ENCODE measurements at regions not wholly inside any gene's neighbourhood (a gene's known extent, or its start where the extent isn't known, plus 50 kb on each side); places are given as distances from the start of the nearest gene placed in this dataset.
"Not testable (repeated sequence)": the region's sequence is repeated elsewhere in the genome, so short reads cannot be mapped to it uniquely, and the experiment has no call there.

DNA sequence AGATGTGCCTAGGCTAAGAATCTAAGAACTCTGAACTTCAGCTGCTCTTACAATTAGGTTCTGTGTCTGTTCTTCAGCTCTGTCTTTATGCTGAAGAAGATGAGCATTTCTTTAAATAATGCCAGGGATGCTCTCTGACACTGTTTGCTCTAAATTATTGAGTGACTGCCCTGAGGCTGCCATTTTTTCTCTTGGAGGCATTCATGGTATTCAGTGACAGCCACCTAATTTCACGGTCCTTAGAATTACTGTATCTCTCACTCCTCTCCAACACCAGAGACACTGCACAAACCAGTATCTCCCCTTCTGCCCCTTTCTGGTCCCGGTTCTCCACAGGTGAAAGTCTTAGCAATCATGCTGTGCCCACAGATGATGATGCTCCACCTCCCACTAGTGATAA lies 123.6 kb upstream of the MPHOSPH6 start:
- DNase-seq, result no peak

DNA sequence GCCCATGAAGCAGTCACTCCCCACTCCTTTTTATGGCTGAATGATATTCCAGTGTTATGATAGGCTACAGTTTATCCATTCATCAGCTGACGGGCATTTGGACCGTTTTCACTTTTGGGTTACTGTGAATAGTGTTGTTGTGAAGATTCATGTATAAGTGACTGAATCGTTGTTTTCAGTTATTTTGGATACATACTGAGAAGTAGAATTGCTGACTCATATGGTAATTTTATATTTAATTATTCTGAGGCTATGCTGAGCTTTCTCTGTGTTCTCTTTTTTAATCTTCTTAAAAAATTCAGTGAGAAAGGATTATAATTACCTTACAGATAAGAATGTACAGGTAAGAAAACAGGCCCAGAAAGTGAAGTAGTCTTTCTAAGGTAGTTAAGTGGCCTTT lies 117.9 kb upstream of the MPHOSPH6 start:
- no peak for DNase-seq

DNA sequence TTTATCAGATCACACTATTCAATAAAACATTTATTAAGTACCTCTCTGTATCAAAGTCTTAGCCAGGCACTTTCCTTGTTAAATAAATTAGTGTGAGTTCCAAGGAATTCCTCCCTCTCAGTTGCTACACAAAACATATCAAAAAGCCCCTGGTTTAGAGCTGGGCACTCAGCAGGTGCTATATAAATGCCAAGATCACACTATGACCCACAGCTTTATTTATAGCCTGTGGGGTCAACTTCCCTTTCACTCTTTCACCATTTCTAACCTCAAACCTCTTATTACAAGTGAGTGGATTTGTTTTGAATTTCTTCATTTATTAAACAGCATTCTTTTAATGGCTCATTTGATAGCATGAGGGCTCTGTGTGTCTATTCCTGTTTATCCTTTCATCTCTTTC lies 112.6 kb upstream of the MPHOSPH6 start:
- DNase-seq, result no peak

DNA sequence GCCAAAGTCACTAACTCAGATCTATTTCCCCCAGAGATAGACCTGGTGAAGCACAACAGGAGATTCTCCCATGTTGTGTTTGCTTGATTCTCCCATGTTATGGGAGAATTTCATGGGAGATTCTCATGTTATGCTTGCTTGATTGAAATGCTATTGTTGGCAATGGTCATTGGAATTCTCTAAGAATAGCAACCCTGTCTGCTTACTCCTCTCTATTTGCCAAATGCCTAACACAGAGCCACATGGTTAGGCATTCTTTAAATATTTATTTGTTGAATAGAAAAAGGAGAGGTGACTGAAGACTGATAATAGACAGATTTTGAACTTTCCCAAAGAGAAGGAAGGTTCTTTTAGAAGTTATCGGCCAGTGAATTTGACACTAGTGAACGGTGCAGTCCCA lies 111.5 kb upstream of the MPHOSPH6 start:
- DNase-seq, result no peak

DNA sequence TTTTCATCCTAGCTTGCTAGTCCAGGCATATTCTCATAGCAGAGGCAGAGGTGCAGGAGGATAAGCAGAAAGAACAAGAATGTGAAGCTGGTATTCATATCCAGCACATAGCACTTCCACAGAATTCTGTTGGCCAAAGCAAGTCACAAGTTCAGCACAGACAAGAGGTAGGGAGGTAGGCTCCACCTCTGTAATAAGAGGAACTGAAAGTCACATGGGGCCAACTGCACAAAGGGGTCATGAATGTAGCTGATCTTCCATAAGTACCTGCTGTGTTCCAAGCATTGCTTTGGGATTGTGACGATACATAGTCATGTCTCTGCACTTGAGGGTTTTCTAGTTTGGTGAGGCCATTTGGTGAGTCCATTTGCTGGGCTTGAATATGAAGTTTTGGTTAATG lies 110.8 kb upstream of the MPHOSPH6 start:
- DNase-seq, result no peak

DNA sequence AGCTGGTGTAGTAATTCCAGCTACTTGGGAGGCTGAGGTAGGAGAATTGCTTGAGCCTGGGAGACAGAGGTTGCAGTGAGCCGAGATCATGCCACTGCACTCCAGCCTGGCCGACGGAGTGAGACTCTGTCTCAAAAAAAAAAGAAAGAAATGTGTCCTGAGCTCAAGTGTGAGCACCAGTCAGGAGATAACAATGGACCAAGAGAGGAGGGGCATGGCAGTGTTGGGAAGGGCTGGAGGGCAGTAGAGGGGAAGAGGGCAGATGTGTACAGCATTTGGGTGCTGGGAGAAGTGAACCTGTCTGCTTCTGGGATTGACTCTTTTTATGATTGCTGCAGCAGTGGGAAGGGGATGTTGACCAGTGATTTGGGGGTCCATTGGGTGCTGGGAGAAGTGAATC lies 105.3 kb upstream of the MPHOSPH6 start:
- not testable (repeated sequence) for DNase-seq

DNA sequence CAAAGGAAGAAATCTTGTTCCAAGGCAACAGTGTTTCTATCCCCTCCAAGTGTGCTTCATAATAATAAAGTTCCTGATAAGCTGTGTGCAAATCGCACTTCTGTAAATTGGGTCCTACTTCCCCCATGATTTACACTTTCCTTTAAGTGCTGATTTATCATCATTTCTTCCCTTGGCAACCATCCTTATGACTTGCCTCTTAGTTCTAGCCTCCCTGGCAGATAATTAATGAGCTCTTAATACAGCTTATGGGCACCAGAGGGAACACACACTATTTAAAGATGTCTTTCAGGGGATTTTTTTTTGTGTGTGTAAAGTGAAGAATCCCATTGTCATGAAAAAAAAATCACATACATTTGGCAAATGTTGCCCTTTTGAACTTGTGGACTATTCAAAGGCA lies 101.6 kb upstream of the MPHOSPH6 start:
- no peak for DNase-seq

DNA sequence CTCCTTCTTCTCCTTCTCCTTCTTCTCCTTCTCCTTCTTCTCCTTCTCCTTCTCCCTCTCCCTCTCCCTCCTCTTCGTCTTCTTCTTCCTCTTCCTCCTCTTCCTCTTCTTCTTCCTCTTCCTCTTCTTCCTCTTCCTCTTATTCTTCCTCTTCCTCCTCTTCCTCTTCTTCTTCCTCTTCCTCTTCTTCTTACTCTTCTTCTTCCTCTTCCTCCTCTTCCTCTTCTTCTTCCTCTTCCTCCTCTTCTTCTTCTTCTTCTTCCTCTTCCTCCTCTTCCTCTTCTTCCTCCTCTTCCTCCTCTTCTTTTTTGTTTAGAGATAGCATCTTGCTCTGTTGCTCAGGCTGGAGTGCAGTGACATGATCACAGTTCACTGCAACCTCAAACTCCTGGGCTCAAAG lies 97.7 kb upstream of the MPHOSPH6 start:
- DNase-seq, result not testable (repeated sequence)

DNA sequence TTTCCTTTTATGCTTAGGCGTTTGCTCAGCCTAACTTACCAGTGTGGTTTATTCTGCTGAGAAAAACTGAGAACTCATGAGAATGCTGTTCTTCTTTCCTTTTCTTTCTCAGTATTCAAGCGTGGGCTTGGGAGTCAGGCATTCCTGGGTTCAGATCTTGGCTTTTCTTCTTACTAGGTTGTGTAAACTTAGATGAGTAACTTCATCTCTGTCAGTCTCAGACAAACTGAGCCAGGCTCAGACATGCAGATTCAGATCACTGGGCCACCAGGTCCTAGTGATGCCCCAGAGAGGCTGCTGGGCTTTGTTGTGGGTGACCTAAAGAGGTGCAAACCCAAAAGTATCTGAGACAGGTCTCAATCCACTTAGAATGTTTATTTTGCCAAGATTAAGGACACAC lies 95.8 kb upstream of the MPHOSPH6 start:
- DNase-seq, result no peak

DNA sequence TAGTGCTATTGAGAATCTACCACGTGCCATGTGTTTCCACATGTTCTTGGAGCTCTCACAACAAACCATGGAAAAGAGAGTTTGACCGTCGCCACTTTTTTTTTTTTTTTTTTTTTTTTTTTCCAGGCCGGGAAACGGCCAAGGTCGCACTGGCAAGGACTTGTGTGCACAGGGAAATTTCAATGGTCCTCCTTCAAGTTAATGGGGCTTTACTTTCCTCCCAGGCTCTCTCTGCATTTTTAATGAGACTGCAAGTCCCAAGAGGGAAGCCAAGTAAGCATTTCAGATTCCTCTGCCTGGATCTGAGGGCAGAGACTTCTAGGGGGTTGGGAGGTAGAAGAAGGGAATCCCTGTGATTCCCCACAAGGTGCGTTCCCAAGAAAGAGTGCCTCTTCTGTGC lies 94.7 kb upstream of the MPHOSPH6 start:
- DNase-seq, result no peak

DNA sequence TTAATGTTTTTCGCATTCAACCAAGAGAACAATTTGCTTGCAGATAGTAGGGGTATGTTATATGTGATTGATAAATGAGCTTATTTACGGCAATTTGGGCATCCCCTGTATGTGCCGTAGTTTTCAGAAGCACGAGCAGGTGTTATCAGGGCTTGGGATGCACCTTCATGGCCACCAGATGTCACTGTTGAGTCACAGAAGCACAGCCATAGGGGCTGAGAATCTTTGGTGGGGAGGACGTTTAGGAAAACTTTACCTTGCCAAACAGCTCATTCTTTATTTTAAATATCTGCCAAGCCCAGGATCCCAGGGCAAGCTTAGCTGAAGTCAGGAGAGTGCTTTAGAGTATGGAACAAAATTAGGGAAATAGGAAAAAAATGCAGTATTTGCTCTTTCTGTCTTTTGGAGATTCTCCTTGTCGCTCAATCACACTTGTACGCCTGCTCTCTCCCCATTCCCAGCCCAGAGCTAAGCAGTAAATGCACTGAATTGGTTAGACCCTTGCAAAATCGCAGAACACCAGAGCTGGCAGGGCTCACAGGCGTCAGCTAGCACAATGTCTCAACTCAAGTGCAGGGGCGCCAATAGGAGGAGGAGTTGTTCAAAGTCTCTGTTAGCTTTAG lies 93.6 kb upstream of the MPHOSPH6 start:
- peak; percentile 5 for DNase-seq

DNA sequence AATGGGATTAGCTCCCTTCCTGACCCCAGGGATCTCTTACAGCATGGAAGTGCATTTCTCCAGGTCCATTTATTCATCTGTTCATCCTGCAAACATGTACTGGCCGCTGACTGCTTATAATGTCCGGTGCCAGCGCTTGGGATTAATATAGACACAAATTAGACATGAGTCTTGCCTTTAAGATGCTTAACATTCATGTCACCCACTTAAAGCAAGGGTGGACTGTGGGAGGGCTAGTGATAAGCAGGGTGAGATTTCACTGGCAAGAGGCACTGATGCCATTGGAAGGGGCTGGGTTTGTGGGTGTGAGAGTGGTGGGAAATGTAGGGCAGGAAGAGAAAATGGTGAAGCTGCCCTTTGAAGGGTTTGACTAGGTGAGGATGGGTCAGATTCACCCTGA lies 92.2 kb upstream of the MPHOSPH6 start:
- no peak for DNase-seq

DNA sequence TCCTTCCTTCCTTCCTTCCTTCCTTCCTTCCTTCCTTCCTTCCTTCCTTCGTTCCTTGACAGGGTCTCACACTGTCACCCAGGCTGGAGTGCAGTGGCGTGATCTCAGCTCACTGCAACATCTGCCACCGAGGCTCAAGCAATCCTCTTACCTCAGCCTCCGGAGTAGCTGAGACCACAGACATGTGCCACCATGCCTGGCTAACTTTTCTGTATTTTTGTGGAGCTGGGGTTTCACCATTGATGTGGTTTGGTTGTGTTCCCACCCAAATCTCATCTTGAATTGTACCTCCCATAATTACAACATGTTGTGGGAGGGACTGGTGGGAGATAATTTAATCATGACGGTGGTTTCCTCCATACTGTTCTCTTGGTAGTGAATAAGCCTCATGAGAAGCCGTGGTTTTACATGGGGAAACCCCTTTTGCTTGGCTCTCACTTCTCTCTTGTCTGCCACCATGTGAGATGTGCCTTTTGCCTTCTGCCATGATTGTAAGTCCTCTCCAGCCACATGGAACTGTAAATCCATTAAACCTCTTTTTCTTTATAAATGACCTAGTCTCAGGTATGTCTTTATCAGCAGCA lies 90.3 kb upstream of the MPHOSPH6 start:
- no peak for DNase-seq

DNA sequence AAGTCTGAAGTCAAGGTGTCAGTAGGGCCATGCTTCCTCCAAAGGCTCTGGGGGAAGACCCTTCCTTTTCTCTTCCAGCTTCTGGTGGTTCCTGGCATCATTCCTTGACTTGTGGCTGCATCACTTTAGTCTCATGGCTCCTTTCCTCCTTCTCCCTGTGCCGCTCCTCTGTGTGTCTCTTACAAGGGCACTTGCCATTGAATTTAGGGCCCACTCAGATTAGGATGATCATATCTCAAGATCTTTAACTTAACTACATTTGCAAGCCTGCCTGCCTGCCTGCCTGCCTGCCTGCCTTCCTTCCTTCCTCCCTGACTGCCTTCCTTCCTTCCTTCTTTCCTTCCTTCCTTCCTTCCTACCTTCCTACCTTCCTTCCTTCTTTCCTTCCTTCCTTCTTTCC lies 89.7 kb upstream of the MPHOSPH6 start:
- DNase-seq, result no peak

DNA sequence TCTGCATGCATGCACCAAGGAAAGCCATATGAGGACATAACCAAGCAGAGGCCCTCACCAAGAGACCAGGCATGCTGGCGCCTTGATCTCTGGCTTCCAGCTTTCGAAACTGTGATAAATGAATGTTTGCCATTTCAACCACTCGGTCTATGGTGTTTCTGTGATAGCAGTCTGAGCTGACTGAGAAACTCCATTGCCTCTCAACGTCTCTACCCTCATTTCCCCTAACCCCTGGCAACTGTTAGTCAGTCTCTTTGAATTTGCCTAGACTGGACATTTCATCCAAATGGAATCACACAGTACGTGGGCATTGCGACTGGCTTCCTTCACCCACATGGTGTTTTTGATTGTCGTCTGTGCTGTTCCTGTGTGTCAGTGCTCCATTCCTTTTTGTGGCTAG lies 88.0 kb upstream of the MPHOSPH6 start:
- no peak for DNase-seq

DNA sequence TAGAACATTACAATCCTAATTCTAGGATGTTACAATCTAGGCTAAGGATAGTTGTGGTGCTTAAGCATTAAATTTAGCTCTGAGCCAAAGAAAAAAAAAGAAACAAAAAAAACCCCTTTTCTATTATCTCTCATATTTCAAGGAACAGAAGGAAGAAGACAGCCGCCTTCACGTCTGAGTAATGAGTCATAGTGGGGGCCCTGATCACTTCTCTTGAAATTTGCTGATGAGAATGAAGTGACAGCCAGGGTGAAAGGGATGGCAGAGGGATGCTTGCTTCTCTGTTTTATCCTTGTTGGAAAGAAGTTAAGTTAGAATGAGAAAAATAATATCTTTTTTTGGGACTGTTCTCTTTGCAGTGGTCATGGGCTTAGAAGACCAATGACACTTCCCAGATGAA lies 82.6 kb upstream of the MPHOSPH6 start:
- no peak for DNase-seq

DNA sequence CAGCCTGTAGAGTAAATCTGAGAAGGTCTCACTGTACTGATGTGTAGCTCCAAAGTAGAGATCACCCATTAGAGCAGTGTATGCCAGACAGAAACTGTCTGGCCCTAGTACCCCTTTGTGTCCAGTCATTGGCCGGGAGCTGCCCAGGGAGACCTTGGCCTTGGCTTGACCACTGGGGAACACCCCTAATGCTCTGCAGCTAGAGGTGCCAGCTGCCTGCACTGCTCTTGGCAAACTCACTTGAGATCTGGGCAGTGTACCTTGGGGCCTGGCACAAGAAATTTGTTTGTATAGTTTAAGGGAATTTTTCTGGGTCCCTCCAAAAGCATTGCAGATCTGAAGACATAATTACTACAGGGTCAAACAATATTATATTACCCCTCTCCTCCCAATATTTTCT lies 78.7 kb upstream of the MPHOSPH6 start:
- no peak for DNase-seq

DNA sequence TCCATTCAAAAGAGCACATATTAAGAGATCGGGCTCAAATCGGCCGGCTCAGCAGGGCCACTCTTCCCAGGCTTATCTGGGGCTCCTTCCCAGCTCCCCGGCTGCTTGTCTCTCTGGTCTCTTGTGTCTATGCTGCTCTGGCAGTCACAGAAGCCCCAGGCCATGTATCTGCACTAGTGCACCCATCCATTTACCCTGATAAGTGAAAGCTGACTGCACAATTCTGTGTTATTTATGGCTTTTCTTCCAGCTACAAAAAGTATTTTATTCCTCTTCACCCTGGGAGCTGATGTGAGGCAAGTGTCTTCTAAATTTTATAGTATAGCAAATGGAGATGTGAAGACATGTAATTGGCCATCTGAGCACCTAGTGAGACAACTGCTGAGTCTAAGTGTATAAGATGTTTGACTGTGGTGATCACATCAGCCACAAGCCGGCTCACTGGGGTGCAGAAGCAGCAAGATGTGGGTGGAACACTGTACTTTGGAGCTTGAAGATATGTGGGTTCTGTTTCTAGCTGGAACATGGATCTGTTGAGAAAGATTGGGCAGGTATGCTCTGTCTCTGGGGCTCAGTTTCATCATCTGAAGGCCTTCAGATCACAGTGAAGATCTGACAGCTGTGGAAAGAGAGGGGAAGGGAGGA lies 78.1 kb upstream of the MPHOSPH6 start:
- DNase-seq, result no peak

DNA sequence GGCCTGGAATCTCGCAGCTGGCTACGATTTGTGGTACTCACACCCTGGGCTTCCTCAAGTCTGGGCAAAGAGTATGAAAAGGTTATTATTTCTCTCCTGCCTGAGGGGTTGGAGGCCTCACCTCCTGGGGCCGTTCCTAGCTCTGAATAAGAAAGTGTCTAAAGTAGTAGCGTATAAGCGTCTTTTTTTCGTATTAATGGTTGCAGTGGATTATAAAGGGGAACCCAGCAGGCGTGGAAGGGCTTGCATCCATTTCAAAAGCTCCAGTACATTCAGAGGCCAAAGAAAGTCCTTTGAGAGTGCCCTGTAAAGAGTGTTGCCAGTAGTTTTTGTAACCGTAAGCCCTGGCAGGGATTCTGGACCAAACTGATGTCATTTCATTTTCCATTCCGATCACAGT lies 72.2 kb upstream of the MPHOSPH6 start:
- no peak for DNase-seq

DNA sequence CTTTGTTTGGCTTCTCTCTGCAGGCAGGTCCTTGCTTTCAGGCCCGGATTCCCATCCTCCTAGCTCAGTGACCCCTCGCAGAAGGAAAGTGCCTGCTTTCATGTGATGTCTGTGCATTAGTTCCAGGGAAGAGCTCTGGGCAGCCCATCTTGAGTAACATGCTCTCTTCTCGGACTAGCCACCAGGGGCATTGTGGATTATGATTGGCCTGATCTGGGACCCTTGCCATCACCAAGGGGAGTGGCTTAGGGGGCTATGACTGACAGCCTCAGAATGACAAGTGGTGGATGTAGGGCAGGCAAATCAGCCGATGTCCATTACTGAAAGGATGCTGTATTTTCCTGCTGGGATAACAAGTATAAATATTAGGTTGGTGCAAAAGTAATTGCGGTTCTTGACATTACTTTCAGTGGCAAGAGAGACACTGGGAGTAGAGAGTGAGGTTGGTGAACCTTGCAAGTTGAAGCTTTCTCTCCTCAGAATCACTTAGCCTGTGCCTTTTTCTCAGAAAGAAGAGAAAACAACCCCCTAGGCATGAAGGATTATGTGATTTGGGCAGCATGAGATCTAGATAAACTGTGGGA lies 71.5 kb upstream of the MPHOSPH6 start:
- DNase-seq, result no peak

DNA sequence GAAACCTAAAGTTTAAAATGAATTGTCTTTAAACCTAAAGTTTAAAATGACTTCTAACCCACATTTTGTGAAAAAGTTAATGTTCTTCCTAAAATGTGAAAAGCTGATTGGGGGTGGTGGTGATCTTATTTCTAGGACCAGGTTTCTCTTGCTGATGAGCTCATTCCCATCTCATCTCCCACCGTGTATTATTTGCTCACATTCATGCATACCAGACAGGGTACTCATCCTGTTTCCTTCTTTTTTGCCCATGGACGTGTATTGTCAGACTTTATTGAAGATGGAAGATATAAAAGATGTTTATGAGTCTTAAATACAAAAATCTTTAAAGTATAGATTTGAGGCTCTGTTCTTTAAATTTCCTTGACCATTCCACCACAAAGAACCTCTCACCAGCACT lies 70.1 kb upstream of the MPHOSPH6 start:
- DNase-seq, result no peak

DNA sequence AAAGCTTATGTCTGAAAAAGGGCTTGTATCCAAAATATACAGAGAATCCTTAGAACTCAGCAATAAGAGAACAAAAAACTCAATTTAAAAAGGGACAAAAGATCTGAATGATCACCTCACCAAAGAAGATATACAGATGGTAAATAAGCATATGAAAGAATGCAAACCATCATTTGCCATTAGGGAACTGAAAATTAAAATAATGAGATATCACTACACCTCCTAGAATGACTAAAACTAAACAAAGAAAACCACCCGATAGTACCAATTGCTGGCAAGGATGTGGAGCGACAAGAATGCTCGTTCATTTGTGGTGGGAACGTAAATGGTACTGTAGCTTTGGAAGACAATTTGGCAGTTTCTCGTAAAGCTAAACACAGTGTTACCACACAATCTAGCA lies 66.9 kb upstream of the MPHOSPH6 start:
- no peak for DNase-seq

DNA sequence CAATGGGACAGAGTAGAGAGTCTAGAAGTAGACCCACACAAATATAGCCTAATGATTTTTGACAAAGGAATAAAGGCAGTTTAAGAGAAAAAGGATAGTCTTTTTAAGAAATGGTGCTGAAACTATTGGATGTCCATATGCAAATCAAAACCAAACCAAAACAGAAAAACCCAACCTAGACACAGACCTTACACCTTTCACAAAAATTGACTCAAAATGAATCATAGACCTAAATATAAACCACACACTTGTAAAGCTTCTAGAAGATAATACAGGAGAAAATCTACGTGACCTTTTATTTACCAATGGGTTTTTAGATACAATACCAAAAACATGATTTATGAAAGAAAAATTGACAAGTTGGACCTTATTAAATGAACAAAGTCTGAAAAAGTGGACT lies 66.4 kb upstream of the MPHOSPH6 start:
- no peak for DNase-seq

DNA sequence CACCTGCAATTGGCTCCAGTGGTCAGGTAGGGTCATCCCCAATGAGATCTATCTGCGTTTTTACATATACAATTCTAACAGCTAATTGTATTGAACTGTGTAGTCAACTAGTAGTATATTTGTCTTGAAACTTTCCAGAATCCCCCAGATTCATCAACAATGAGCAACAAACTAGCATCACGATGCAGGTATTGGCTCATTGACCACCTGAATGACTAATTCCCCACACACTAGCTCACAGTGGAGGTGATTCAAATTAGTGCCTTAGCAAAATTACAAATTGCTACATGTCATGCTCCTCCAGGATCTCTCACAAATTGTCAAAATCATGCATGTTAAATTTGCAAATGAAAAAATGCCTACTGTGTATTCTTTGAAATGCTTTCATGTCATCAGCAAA lies 62.8 kb upstream of the MPHOSPH6 start:
- no peak for DNase-seq

Data from NK-92 treated with Interleukin-12 subunit alpha and Interleukin-12 subunit beta, amount 100 ng/mL, for 24 hours (cell line).